ENCODE measurements at regions not wholly inside any gene's neighbourhood (a gene's known extent, or its start where the extent isn't known, plus 50 kb on each side); places are given as distances from the start of the nearest gene placed in this dataset.

DNA sequence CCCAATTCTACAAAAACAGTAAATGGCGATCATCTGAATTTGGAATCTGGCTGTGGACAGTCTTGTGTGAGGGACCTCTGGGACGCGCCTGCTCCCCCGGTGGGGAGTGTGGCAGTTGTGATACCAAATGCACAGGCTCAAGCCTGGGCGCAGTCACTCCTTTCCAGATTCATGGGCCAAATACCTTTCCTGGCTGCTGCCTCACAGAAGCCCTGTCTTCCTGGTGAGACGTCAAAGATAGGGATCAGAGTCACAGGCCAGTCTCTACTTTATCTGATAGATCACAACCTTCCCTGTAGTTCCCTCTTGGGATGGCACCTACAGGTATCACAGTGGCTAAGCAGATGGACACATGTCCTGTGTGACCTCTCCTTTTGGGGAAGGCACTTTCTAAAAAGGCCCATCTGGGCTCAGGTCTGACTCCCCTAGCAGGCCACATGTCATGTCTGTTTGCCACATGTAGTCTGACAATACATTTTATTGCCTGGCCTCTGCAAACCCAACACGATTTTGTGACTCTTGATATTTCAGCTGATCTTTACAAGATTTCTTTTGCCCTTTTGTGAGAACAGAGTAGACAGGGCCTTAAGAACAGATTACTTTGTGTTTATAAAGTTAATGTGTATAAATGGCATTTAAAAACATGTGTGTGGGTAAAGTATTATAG, 150.1 kb downstream of the SNX10 start:
- Histone ChIP-seq H3K4me1 (no peaks in the 10 kb centered on the region), H3K9me3 (no peaks in the 10 kb centered on the region), H3K27ac (no peak overlapping the region), H3K36me3 (no peaks in the 10 kb centered on the region), H3K27me3 (no peaks in the 10 kb centered on the region), H3K4me3 (no peak overlapping the region)
- TF ChIP-seq, protein P1, sequence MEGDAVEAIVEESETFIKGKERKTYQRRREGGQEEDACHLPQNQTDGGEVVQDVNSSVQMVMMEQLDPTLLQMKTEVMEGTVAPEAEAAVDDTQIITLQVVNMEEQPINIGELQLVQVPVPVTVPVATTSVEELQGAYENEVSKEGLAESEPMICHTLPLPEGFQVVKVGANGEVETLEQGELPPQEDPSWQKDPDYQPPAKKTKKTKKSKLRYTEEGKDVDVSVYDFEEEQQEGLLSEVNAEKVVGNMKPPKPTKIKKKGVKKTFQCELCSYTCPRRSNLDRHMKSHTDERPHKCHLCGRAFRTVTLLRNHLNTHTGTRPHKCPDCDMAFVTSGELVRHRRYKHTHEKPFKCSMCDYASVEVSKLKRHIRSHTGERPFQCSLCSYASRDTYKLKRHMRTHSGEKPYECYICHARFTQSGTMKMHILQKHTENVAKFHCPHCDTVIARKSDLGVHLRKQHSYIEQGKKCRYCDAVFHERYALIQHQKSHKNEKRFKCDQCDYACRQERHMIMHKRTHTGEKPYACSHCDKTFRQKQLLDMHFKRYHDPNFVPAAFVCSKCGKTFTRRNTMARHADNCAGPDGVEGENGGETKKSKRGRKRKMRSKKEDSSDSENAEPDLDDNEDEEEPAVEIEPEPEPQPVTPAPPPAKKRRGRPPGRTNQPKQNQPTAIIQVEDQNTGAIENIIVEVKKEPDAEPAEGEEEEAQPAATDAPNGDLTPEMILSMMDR (IDR thresholded peaks at IDR 0.05), result no peak
- DNase-seq (ENCODE audit: low spot score), result no peak

DNA sequence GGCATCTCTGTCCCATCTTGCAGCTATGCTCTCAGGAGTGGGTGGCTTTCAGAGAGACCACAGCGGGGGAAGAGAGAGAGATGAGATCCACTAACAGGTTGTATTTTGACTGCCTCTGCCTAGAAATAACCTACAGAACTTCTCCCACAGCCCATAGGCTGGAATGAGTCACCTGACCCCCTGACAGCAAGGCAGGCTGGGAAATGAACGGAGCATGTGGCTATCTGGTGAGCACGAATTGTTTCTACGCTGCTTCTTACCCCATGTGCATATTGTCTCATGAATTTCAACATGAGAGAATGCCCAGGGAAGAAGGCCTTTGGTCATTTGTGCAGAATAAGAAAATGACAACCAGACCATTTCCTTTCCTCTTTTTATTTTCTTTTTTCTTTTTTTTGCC, 151.3 kb downstream of the SNX10 start:
- H3K4me3 ChIP-seq, result no peak overlapping the region
- H3K9me3 ChIP-seq, result no peaks in the 10 kb centered on the region
- no peaks in the 10 kb centered on the region for H3K36me3 ChIP-seq
- DNase-seq (ENCODE audit: low spot score), result no peak
- no peaks in the 10 kb centered on the region for H3K4me1 ChIP-seq
- H3K27me3 ChIP-seq, result no peaks in the 10 kb centered on the region
- H3K27ac ChIP-seq, result no peak overlapping the region
- TF ChIP-seq, protein P1 (IDR thresholded peaks at IDR 0.05), result no peak

- H3K27ac ChIP-seq, result no peak overlapping the region
- H3K4me1 ChIP-seq, result no peaks in the 10 kb centered on the region
- no peaks in the 10 kb centered on the region for H3K27me3 ChIP-seq
- no peak for DNase-seq (ENCODE audit: low spot score)
- TF ChIP-seq, protein P1 (IDR thresholded peaks at IDR 0.05), result no peak
- H3K36me3 ChIP-seq, result no peaks in the 10 kb centered on the region
- no peaks in the 10 kb centered on the region for H3K9me3 ChIP-seq
- no peak overlapping the region for H3K4me3 ChIP-seq
Measured at GRCh38 chr7:26443751-26444150, 152.1 kb downstream of the SNX10 start.

DNA sequence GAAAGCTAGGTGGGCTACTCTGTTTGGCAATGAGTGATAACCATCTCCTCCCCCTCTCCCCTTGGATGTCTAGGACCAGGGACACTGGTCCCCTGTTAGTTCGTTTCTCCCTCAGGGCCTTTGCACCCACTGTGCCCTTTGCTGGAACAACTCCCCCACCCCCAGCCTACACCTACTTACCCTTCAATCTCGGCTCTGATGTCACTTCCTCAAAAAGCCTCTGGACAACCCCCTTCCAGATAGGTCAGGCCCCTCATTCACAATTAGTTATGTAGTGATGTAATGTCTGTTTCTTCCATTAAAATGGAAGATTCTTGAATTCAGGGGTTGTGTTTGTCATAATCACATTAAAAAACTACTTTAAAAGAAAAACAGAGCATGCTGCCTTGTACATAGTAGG, 152.9 kb downstream of the SNX10 start:
- H3K4me3 ChIP-seq, result no peak overlapping the region
- TF ChIP-seq, protein P1 (IDR thresholded peaks at IDR 0.05), result no peak
- no peaks in the 10 kb centered on the region for H3K9me3 ChIP-seq
- no peaks in the 10 kb centered on the region for H3K27me3 ChIP-seq
- H3K27ac ChIP-seq, result no peak overlapping the region
- DNase-seq (ENCODE audit: low spot score), result no peak
- no peaks in the 10 kb centered on the region for H3K4me1 ChIP-seq
- H3K36me3 ChIP-seq, result no peaks in the 10 kb centered on the region

DNA sequence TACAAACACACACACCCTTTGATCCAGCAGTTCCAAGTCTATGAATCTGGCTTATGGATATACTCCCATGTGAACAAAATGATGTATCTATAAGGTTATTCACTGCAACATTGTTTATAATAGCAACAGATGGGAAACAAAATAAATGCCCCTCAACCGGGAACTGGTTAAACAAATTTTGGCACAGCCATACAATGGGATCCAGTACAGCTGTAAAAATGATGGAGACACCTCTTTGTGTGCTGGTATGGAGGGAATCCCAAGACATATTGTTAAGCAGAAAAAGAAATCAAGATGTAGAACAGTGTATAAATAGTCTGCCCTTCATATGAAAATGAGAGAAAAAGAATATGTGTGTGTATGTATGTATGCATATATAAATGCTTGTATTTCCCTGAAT, 155.5 kb downstream of the SNX10 start:
- Histone ChIP-seq H3K4me3 (no peak overlapping the region), H3K27me3 (no peaks in the 10 kb centered on the region), H3K36me3 (no peaks in the 10 kb centered on the region), H3K27ac (no peak overlapping the region), H3K9me3 (no peaks in the 10 kb centered on the region), H3K4me1 (no peaks in the 10 kb centered on the region)
- TF ChIP-seq, protein P1 (IDR thresholded peaks at IDR 0.05), result no peak
- no peak for DNase-seq (ENCODE audit: low spot score)

Data from right atrium auricular region (tissue), 2 donors.